ENCODE measurements at regions not wholly inside any gene's neighbourhood (a gene's known extent, or its start where the extent isn't known, plus 50 kb on each side); places are given as distances from the start of the nearest gene placed in this dataset.
"Not testable (repeated sequence)": the region's sequence is repeated elsewhere in the genome, so short reads cannot be mapped to it uniquely, and the experiment has no call there.

DNA sequence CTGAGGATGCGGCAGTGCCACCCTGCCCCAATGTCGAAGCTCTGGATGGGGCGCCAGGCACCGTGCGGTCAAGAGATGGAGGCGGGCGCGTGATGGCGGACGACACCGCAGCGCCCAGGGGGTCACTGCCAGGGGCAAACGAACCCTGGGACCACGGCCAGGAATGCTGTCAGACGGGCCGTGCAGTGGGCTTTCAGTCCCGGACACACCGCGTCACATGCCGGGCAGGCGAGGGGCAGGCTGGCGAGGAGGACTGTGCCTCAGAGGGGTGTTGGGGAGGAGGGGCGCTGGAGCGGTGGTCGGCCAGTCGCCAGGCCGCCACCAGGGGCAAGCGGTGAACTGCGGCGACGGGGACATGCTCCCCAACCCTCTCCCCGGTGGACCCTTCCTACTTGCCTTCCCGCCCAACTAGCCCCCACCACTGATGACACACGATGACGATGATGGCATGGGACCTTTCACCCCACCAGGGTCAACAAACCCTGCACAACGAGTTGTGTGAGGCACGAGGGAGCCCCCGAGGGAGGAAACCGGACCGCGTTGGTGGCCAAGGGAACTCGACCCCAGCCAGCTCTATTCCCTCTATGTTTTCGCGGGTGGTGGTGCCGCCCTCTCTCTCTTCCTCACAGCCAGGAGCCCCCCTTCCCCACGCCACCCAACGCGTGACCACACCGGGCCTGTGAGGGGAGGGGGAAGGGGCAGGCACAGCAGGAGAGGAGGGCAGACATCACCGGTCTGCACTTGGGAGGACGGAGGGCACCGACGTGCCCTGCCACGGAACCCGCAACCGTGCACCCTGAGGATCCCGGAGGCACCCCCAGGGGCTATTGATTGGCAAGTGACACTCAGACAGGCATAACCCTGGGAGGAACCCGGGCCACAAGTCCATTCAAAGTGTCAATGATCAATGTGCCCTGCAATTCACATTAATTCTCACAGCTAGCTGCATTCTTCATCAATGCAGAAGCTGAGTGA lies 1960.9 kb upstream of the DEFB115 start:
- DNase-seq (ENCODE audit: low spot score): no peak
- no peak for FAIRE-seq

DNA sequence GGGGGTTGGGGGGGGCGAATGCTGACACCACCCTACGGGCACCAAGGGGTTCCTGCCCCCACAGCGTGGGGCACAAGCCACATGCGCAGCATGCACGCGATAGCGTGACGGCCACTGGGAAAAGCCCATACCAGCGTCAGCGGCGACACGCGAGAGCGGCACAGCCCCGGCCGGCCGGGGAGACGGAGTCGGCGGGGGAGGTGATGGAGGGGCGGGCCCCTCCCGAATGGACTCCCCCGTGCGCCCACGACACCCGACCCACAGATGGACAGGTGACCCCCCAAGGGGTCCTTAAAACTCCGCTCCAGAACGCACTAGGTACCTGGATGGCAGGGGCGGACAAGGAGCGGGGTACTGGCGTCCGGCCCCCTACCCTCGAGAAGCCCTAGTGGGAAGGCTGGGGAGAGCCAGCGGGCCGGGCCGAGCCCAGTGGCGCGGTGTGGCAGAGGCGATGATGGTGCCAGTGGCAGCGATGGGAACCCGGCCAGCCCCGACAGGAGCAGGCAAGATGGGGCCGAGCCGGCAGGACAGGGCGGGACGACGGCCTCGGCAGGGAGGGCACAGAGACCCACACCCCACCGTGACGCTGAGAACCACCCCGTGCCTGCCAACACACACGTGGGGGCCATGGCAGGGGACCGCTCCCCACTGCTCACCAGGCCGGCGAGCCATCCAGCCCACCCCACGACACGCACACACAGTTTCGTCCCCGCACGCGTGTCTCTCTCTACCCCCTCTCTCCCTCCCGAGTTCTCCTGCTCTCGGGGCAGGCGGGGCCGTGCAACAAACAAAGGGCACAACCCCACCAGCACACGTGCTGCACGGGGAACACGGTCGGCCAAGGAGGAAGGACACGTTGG lies 1959.8 kb upstream of the DEFB115 start:
- FAIRE-seq (no peak), DNase-seq (ENCODE audit: low spot score) (no peak)

DNA sequence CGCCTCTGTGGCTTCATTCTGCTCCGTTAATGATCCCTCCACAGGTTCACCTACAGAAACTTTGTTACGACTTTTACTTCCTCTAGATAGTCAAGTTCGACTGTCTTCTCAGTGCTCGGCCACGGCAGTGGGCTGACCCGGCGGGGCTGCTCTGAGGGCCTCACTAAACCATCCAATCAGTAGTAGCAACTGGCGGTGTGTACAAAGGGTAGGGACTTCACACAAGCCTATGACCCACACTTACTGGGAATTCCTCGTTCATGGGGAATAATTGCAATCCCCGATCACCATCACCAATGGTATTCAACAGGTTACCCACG lies 1959.2 kb upstream of the DEFB115 start:
- no peak for FAIRE-seq
- no peak for DNase-seq (ENCODE audit: low spot score)

DNA sequence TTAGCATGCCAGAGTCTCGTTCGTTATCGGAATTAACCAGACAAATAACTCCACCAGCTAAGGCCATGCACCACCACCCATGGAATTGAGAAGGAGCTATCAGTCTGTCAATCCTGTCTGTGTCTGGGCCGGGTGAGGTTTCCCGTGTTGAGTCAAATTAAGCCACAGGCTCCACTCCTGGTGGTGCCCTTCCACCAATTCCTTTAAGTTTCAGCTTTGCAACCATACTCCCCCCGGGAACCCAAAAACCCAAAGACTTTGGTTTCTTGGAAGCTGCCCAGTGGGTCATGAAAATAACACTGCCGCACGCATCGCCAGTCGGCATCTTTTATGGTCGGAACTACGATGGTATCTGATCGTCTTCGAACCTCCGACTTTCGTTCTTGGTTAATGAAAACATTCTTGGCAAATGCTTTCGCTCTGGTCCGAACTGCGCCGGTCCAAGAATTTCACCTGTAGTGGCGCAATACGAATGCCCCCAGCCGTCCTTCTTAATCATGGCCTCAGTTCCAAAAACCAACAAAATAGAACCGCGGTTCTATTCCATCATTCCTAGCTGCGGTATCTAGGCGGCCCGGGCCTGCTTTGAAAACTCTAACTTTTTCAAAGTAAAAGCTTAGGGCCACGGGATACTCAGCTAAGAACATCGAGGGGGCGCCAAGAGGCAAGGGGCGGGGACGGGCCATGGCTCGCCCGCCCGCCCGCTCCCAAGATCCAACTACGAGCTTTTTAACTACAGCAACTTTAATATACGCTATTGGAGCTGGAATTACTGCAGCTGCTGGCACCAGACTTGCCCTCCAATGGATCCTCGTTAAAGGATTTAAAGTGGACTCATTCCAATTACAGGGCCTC lies 1958.5 kb upstream of the DEFB115 start:
- DNase-seq (ENCODE audit: low spot score) (no peak), FAIRE-seq (no peak)

DNA sequence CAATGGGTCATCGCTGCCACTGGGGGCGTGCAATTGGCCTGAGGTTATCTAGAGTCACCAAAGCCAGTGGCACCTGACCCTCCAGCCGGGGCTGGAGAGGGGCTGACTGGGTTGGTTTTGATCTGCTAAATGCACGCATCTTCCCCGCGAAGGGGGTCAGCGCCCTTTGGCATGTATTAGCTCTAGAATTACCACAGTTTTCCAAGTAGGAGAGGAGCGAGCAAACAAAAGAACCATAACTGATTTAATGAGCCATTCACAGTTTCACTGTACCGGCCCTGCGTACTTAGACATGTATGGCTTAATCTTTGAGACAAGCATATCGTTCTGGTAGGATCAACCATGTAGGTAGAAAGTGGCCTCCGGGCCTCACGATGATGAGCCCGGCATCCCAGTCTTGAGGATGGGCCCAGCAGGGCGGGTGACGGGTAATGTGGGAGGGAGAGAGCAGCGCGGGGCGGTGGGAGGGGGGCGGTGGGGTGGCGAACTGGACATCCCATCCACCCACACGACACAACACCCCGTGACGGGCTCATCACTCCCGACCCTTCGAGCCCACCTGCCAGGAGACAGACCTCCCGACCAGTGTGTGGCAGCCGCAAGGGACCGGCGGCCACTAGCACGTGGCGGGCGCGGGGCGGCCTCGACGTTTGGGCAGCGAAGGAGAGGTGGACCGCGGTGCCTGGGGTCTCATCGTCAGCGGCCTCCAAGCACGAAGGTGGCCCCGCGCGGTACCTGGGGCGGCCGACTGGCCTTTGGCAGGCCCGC lies 1957.5 kb upstream of the DEFB115 start:
- FAIRE-seq (no peak), DNase-seq (ENCODE audit: low spot score) (no peak)

DNA sequence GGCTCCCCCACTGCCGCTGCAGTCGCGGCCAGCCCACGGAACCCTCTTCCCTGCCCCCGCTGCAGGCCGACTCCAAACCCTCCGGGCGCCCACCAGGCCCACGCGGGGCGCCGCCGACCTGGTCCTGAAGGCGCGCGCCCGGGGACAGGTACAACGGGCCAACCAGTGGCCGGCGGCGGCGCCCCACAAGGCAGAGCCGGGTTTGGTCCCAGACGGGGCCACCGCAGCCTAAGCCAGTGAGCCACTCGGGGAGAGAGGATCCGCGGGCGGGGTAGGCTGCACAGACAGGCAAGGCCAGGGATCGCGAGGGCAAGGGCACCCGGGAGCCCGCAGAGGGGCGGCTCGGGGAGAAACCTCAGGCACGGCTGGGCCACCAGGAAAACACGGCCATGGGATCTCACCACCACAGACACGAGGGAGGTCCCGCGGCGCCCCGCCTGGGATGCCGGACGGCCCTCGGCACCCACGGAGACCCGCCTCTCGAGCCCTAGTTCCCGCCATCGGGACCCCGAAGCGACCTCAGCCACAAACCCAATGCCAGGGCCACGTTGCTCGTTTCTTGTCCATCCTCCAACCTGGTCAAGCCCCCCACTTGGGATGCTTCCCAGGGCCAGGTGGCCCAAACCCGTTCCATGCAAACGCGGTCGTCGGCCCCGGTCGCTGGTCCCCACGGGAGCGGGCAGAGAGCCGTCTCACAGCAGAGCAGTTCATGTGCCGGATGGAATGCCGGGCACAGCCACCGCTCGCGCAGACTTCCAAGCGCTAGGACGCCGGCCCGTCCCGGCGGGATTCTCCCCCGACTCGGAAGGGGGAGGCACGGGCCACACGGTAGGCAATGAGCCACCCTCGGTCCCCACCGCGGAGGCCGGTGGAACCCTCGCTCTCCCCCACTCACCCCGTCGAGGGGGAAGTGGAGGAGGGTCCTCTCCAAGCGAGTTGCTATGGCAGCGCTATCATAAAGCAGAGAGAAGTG lies 1956.6 kb upstream of the DEFB115 start:
- DNase-seq (ENCODE audit: low spot score) (no peak), FAIRE-seq (no peak)

DNA sequence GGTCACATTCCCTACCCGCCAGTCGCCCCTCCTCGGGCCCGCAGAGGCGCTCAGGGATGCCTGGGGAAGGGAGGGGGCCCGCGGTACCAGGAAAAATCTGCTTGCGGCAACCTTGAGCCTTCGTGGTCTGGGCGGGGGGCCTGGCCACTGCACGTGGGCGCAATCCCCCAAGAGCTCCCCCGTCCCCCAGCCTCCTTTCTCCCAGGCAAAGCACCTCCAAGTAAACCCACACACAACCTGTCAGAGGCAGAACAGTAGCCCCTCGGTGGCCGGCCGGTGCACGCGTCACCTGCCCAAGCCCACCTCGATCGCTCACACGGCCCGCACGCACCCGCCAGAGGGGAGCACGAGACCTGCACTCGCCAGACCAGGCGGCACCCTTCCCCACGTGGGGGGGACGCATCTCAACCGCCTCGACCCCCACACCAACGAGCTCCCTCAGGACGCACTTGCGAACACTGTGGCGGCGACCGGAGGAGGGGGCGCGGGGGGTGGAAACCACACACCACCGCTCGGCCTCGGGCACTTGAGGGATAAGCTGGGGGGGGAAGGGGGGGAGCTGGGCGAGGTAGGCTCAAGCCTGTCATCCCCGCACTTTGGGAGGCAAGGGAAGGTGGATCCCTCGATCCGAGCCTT lies 1955.7 kb upstream of the DEFB115 start:
- DNase-seq (ENCODE audit: low spot score) (no peak), FAIRE-seq (no peak)

DNA sequence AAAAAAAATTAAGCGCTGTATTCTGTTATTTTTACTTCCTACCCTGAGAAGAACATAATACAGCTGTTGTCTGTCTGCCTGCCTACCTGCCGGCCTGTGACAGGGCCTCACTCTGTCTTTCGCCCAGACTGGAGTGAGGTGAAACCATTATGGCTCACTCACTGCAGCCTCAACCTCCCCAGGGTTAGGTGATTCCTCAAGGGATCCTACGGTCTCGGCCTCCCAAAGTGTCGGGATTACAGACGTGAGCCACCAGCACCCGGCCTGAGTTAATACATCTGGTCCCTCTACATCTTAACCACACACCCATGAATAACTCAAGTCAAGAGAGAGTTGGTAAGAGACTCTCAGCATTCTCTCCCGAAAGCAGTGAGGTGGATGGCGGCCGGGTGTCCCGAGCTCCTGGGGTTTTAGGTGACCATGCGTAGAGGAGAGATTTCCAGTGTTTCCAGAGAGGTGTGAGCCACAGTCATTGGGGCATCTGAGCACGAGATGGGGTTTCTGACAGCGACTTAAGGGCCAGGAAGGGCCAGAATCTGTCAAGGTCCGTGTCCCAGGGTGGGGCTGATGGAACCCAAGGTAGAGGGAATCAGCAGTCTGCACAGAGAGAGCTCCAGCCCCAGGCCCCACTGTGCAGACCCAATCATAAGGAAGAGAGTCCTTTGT lies 1954.4 kb upstream of the DEFB115 start:
- DNase-seq (ENCODE audit: low spot score) (no peak), FAIRE-seq (no peak)

DNA sequence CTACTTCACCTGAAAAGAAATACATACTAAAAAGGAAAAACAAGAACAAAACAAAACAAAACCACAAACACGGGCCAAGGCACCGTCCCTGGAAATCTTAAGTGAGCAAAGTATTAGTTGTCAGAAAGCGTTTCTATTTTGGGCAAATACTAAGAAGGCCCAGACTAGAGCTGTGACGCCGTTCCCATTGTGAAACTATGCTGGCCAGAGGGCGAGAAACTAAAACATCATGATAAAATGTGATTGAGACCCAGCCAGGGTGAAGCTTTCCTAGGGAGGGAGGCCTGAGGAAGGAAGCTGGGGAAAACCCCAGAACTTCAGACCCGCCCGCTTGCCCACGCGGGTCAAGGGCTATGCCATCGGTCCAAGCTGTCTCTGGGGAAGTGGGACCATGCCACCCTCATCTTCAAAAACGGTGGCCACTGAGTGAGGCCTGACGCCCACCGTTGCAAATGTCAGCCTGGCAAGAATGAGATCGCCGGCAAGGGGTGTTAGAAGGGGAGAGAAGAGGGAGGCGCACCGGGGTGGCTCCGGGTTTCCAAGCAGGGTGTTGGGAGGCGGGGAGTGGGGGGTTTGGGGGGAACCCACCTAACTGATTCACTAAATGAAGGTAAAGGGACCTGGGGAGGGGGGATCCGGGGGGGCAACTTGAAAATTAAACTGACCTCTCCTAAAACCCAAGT lies 1950.9 kb upstream of the DEFB115 start:
- no peak for FAIRE-seq
- DNase-seq (ENCODE audit: low spot score): no peak

DNA sequence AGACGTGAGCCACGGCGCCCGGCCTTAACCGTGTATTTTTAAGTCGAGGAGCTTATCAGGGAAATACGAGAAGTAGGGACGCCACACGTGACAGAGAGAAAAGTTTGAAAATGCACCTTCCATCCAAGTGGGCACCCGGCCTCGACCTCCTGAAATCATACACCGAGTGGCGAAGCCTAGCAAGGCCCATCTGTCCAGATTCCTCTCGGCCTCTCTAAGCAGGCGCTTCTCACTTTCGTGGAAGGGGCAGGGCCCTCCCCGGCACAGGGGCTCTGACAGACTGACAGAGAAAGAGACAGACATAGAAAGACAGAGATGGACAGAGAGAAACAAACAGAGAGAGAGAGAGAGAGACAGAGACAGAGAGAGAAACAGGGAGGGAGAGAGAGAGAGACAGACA lies 1950.0 kb upstream of the DEFB115 start:
- not testable (repeated sequence) for DNase-seq (ENCODE audit: low spot score); FAIRE-seq

DNA sequence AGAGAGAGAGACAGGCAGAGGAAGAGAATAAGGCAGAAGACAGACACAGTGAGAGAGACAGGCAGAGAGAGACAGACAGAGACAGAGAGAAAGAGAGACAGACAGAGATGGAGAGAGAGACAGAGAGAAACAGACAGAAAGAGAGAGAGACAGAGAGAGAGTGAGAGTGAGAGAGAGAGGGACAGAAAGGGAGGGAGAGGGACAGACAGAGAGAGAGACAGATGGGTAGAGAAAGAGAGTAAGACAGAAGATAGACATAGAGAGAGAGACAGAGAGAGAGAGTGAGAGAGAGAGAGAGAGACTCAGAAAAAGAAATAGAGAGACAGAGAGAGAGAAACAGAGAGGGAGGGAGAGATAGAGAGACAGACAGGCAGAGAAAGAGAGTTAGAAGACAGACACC lies 1948.5 kb upstream of the DEFB115 start:
- not testable (repeated sequence) for DNase-seq (ENCODE audit: low spot score); FAIRE-seq

DNA sequence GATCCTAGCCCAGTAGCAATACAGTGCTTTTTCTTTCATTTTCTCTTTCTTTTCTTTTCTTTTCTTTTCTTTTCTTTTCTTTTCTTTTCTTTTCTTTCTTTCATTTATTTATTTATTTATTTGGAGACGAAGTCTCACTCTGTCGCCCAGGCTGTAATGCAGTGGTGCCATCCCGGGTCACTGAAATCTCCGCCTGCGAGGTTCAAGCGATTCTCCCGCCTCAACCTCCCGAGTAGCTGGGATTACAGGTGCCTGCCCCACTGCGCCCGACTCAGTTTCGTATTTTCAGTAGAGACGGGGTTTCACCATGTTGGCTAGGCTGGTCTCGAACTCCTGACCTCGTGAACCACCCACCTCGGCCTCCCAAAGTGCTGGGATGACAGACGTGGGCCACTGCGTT lies 1948.0 kb upstream of the DEFB115 start:
- FAIRE-seq; DNase-seq (ENCODE audit: low spot score): not testable (repeated sequence)

DNA sequence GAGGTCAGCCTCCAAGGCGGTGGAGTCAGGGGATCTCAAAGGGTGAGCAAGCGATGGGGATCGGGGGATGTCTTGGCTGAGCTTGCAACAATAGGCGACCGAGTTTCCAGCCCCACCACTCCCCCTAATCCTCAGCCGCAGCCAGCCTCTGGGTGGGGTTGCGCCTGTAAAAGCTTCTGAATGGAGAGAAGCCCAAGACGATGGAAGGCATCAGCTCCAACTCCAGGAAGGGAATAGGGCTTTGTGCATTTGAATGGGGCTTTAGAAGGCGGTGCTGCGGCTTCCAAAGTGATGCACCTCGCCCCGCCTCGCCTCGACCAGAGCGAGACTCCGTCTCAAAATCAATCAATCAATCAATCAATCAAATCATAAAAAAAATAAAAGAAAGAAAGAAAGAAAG lies 1946.4 kb upstream of the DEFB115 start:
- FAIRE-seq; DNase-seq (ENCODE audit: low spot score): not testable (repeated sequence)

DNA sequence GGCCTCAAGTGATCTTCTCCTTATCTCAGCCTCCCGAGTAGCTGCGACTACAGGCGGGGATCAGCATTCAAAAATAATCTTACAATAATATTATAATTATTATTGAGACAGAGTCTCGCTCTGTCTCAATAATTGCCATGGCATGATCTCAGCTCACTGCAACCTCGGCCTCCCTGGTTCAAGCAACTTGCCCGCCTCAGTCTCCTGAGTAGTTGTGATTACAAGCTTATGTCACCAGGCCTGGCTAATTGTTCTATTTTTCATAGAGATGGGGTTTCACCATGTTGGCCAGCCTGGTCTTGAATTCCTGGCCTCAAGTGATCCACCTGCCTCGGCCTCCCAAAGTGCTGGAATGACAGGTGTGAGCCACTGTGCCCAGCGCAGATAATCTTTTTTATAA lies 1944.8 kb upstream of the DEFB115 start:
- not testable (repeated sequence) for DNase-seq (ENCODE audit: low spot score); FAIRE-seq

DNA sequence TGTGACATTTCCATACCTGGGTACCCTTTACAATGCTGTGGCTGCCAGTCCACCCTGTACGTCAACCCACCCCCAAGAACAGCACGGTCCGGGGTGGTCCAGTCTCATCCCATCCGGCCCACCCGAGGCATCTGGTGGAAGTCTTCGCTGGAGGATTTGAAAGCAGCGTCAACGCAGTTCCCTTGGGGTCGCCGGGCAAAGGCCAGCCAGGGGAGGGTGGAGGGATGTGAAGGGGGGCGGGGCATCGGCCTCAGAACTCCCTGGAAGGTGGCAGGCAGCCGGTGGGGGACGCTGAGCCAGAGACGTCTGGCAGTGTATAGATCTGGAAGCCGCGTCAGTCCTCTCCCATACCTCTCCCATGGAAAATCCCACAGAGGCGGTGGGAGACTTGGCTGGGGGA lies 1944.0 kb upstream of the DEFB115 start:
- no peak for FAIRE-seq

DNA sequence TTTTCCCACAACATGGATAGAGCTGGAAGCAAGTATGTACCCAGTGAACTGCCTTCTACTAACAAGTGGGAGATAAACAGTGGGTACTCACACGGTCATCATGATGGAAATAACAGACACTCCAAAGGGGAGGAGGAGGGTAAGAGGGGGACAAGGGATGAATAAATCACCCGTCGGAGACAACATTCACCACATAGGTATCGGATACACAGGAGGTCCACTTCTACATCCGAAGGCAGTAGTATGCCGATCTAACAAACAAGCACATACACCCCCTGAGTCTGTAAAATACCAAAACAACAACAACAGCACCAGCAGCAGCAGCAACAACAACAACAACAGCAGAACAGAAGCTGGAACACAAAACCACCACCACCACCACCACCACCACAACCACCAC lies 1943.2 kb upstream of the DEFB115 start:
- FAIRE-seq: no peak
- no peak for DNase-seq (ENCODE audit: low spot score)

More for the DNA sequence above, 1944.0 kb upstream of the DEFB115 start:
- no peak for DNase-seq (ENCODE audit: low spot score)

DNA sequence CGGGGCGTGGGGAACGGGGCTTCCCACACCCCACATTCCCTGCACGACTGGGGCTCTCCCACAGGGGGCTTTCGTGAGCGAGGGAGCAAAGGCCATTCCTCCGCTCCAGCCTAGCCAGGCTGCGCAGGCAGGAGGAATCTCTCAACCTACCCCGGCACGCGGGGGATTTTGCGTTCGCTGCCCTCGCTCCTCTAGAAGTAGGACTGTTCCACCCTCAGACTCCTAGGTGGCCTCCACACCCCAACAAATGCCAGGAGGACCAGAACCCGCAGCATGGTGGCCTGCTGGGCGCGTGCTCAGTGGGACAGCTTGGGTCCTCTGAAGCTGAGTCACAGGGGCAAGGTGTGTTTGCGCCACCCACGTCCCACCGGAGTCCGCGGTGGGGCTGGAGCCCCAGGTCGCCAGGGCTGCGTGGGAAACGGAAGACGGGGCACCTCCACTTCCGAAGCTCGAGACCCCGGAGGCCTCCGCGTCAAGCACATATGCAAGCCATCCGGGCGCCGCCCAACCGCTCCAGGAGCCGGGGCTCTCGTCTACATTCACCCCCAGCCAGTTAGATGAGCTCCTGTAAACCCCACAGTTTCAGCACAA lies 1938.5 kb upstream of the DEFB115 start:
- FAIRE-seq: no peak

More for the DNA sequence above, 1938.5 kb upstream of the DEFB115 start:
- DNase-seq (ENCODE audit: low spot score): no peak
